Esophagus muscularis mucosa (tissue), 4 donors: ENCODE measurements at regions not wholly inside any gene's neighbourhood (a gene's known extent, or its start where the extent isn't known, plus 50 kb on each side); places are given as distances from the start of the nearest gene placed in this dataset.

Source experiments
- DNase-seq: peaks from one replicate; pipeline ENCODE4 v3.0.0-alpha.2; 2017; ENCODE audit errors: extremely low spot score
- H3K27ac ChIP-seq, 4 donors: fragments of 200-600 bp; sonication (generic); replicated peaks in 1 of 4; 1 replicate in 3 of 4; 2 replicates in 1 of 4; pipeline ENCODE4 v1.5.1; 2016 to 2019; ENCODE audit warnings: mild to moderate bottlenecking in 1 of 4
- H3K27me3 ChIP-seq, 4 donors: fragments of 200-600 bp; sonication (generic); one replicate each; pipeline versions ENCODE4 v1.5.1 to v1.6.0; 2016 to 2019
- H3K36me3 ChIP-seq, 4 donors: fragments of 200-600 bp; sonication (generic); one replicate each; pipeline ENCODE4 v1.5.1; 2016 to 2019
- H3K4me1 ChIP-seq, 4 donors: fragments of 200-600 bp; sonication (generic); one replicate each; pipeline ENCODE4 v1.5.1; 2016 to 2019
- H3K4me3 ChIP-seq, 4 donors: fragments of 200-600 bp; sonication (generic); 1 replicate in 2 of 4; 2 replicates in 2 of 4; pipeline ENCODE4 v1.5.1; 2016 to 2019; ENCODE audit warnings: mild to moderate bottlenecking in 4 of 4, moderate library complexity in 1 of 4
- H3K9me3 ChIP-seq, 4 donors: fragments of 200-600 bp; sonication (generic); 1 replicate in 3 of 4; 2 replicates in 1 of 4; pipeline ENCODE4 v1.5.1; 2016 to 2019
- CTCF ChIP-seq, 3 experiments: fragments of 200-600 bp in 2 of 3; fragments of 450-650 bp in 1 of 3; sonication (generic) in 2 of 3; IDR thresholded peaks; one replicate each; pipeline ENCODE4 v1.5.1; 2017 to 2019; ENCODE audit warnings: antibody characterized with exemption in 3 of 3, mild to moderate bottlenecking in 2 of 3, moderate library complexity in 1 of 3
- EP300 ChIP-seq: sonication (generic); formaldehyde crosslinking; IDR thresholded peaks from one replicate; pipeline ENCODE4 v1.6.1; 2017; ENCODE audit warnings: antibody characterized with exemption
- POLR2A ChIP-seq: fragments of 450-650 bp; IDR thresholded peaks from one replicate; pipeline ENCODE4 v1.6.1; 2017; ENCODE audit warnings: antibody characterized with exemption, moderate library complexity, mild to moderate bottlenecking, low read depth
- POLR2AphosphoS5 ChIP-seq, 2 donors: sonication (generic); formaldehyde crosslinking; IDR thresholded peaks; one replicate each; pipeline ENCODE4 v1.6.1; 2017; ENCODE audit warnings: antibody characterized with exemption in 2 of 2
- WGBS: methylation state at CpG from one replicate; pipeline ENCODE4 v1.1.5; 2018; 5-methylcytosine and 5-hydroxymethylcytosine counted together
- intact Hi-C: fragments of 100-400 bp; cut with DNase I; formaldehyde crosslinking; loops from one replicate; pipeline ENCODE4 v1.15.1; 2023

DNA sequence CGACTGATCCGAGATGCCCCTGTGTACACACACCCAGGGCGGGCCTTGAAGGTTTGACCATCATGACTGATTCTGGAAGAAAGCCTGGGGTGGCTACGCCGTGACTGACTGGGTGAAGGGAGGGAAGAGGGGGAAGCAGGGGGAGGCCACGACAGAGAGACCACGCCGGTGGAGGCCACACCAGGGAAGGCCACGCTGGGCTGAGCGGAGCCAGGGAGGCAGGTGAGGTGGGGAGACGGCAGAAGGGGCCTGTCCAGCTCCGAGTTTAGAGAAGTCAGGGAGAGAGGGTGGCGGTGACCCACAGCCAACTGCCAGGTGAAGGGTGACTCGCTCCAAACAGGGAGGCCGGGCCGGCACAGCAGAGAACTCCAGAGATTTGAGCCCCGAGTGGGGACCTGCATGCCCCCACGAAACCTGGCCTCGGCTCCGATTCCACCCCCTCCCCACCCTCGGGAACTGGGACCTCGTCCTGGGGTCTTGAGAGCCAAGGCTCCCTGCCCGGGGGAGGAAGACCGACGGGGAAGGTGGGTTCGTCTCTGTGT lies 102.6 kb downstream of the PTPRS start:
- TF ChIP-seq POLR2A (no peak), CTCF (IDR thresholded peaks at IDR 0.05) (no peak), EP300 (no peak), POLR2AphosphoS5 (IDR thresholded peaks at IDR 0.05) (no peak)
- intact Hi-C loops, result loop anchor here (10.0 kb wide), 1 partner anchor 337 kb away; no protein-coding TSS in a partner anchor
- H3K27me3 ChIP-seq, result no peaks in the 10 kb centered on the region
- 94% methylated on average over 24 of the region's 26 CpGs for WGBS
- no peaks in the 10 kb centered on the region for H3K4me1 ChIP-seq
- no peak overlapping the region for H3K27ac ChIP-seq
- H3K4me3 ChIP-seq, result no peak overlapping the region
- DNase-seq, result no peak
- H3K9me3 ChIP-seq, result no peaks in the 10 kb centered on the region
- H3K36me3 ChIP-seq, result peaks cover 9 to 71% (median 43%) of the 10 kb centered on the region in 4 donors

DNA sequence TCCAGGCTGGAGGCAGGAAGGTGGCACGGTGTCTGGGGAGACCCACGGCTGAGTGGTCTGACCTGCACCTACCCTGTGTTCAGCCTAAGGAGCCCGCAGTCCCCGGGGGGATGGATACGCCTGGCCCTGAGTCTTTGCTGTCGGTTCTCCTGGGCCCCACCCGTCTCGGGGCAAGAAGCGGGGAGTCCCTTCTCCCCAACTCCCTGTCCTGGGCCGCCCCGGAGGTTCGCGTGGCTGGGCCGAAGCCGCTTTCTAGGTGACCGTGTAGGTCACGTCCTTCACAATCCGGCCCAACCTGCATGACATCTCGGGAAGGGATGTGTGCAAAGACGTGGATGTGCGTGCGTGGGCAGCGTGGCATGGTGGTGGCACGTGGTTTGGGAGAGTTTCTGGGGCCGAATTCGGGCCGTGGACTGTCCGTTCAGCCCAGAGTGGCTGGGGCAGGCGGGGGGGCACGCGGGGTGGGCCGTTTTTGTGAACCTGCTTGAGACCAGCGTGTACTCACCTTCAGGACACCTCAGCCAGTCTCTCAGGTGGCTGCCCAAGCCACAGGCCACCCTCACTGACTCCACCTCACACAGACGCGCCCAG lies 103.3 kb downstream of the PTPRS start:
- Histone ChIP-seq H3K36me3 (peaks cover 9 to 63% (median 39%) of the 10 kb centered on the region in 4 donors), H3K4me3 (no peak overlapping the region), H3K27ac (no peak overlapping the region), H3K27me3 (no peaks in the 10 kb centered on the region), H3K9me3 (no peaks in the 10 kb centered on the region), H3K4me1 (no peaks in the 10 kb centered on the region)
- intact Hi-C loops, result loop anchor here (10.0 kb wide), 1 partner anchor 338 kb away; no protein-coding TSS in a partner anchor
- WGBS, result 97% methylated on average over 26 of the region's 35 CpGs
- no peak for TF ChIP-seq POLR2A
- TF ChIP-seq EP300, result no peak
- no peak for TF ChIP-seq POLR2AphosphoS5 (IDR thresholded peaks at IDR 0.05)
- no peak for TF ChIP-seq CTCF (IDR thresholded peaks at IDR 0.05)
- DNase-seq, result no peak

- no peak for DNase-seq
- peaks cover 0 to 6% (median 0%) of the 10 kb centered on the region in 4 donors for H3K9me3 ChIP-seq
- no peak for TF ChIP-seq CTCF (IDR thresholded peaks at IDR 0.05)
- TF ChIP-seq POLR2AphosphoS5 (IDR thresholded peaks at IDR 0.05), result no peak
- no peak for TF ChIP-seq EP300
- no peak for TF ChIP-seq POLR2A
- peaks cover 9 to 61% (median 37%) of the 10 kb centered on the region in 4 donors for H3K36me3 ChIP-seq
- no peaks in the 10 kb centered on the region for H3K27me3 ChIP-seq
- no peaks in the 10 kb centered on the region for H3K4me1 ChIP-seq
- H3K27ac ChIP-seq, result no peak overlapping the region
- no peak overlapping the region for H3K4me3 ChIP-seq
- intact Hi-C loops, result loop anchor here (10.0 kb wide), 1 partner anchor 339 kb away; no protein-coding TSS in a partner anchor
- 97% methylated on average over 12 of the region's 12 CpGs for WGBS
Measured at GRCh38 chr19:5235458-5236219, 105.0 kb downstream of the PTPRS start.

- H3K27ac ChIP-seq, result no peak overlapping the region
- TF ChIP-seq EP300 (no peak), POLR2AphosphoS5 (IDR thresholded peaks at IDR 0.05) (no peak), POLR2A (no peak), CTCF (IDR thresholded peaks at IDR 0.05) (no peak)
Measured at GRCh38 chr19:5234412-5234811, 106.2 kb downstream of the PTPRS start.

More at GRCh38 chr19:5234412-5234811, 106.2 kb downstream of the PTPRS start:
- intact Hi-C loops, result loop anchor here (10.0 kb wide), 1 partner anchor 340 kb away; no protein-coding TSS in a partner anchor
- peaks cover 9 to 62% (median 34%) of the 10 kb centered on the region in 4 donors for H3K36me3 ChIP-seq
- H3K4me3 ChIP-seq, result no peak overlapping the region
- H3K27me3 ChIP-seq, result no peaks in the 10 kb centered on the region
- DNase-seq, result no peak
- WGBS, result 100% methylated on average over 3 of the region's 3 CpGs
- peaks cover 0 to 6% (median 3%) of the 10 kb centered on the region in 4 donors for H3K4me1 ChIP-seq
- peaks cover 0 to 6% (median 0%) of the 10 kb centered on the region in 4 donors for H3K9me3 ChIP-seq
